GM19452 (cell line): ENCODE measurements at regions not wholly inside any gene's neighbourhood (a gene's known extent, or its start where the extent isn't known, plus 50 kb on each side); places are given as distances from the start of the nearest gene placed in this dataset.
"Not testable (repeated sequence)": the region's sequence is repeated elsewhere in the genome, so short reads cannot be mapped to it uniquely, and the experiment has no call there.

Source experiments
- ATAC-seq: cut with Tn5 transposase; IDR thresholded peaks from one replicate; pipeline ENCODE4 v1.9.1; 2021; ENCODE audit not compliant: unreplicated experiment

- ATAC-seq = no peak
Measured at GRCh38 chr6:96276305-96276704, 245.3 kb upstream of the UFL1 start.

GRCh38 chr6:96276856-96277255 lies 244.8 kb upstream of the UFL1 start:
- no peak for ATAC-seq

GRCh38 chr6:96279084-96279483 lies 242.5 kb upstream of the UFL1 start:
- no peak for ATAC-seq

- no peak for ATAC-seq
Measured at GRCh38 chr6:96286503-96286902, 235.1 kb upstream of the UFL1 start.

- no peak for ATAC-seq
Measured at GRCh38 chr6:96299525-96299924, 222.1 kb upstream of the UFL1 start.

- no peak for ATAC-seq
Measured at GRCh38 chr6:96301023-96301422, 220.6 kb upstream of the UFL1 start.

GRCh38 chr6:96301781-96302180 lies 219.8 kb upstream of the UFL1 start:
- ATAC-seq = no peak

- ATAC-seq = no peak
Measured at GRCh38 chr6:96302991-96303390, 218.6 kb upstream of the UFL1 start.

- peak; percentile 94 for ATAC-seq
Measured at GRCh38 chr6:96304997-96305396, 216.6 kb upstream of the UFL1 start.

GRCh38 chr6:96330884-96331283 lies 190.7 kb upstream of the UFL1 start:
- ATAC-seq = no peak

- no peak for ATAC-seq
Measured at GRCh38 chr6:96340164-96340563, 181.4 kb upstream of the UFL1 start.

- ATAC-seq = no peak
Measured at GRCh38 chr6:96345501-96345900, 176.1 kb upstream of the UFL1 start.

GRCh38 chr6:96381246-96381645 lies 140.4 kb upstream of the UFL1 start:
- ATAC-seq = no peak

GRCh38 chr6:96391776-96392360 lies 129.7 kb upstream of the UFL1 start:
- no peak for ATAC-seq

GRCh38 chr6:96394727-96395126 lies 126.9 kb upstream of the UFL1 start:
- no peak for ATAC-seq

GRCh38 chr6:96410467-96410866 lies 111.1 kb upstream of the UFL1 start:
- ATAC-seq = no peak

- ATAC-seq = no peak
Measured at GRCh38 chr6:96420294-96420693, 101.3 kb upstream of the UFL1 start.

- no peak for ATAC-seq
Measured at GRCh38 chr6:96433950-96434349, 87.7 kb upstream of the UFL1 start.

GRCh38 chr6:96436398-96436797 lies 85.2 kb upstream of the UFL1 start:
- no peak for ATAC-seq

- ATAC-seq = not testable (repeated sequence)
Measured at GRCh38 chr6:96437228-96437627, 84.4 kb upstream of the UFL1 start.

- no peak for ATAC-seq
Measured at GRCh38 chr6:96450082-96450769, 71.4 kb upstream of the UFL1 start.

- no peak for ATAC-seq
Measured at GRCh38 chr6:96450770-96451130, 70.9 kb upstream of the UFL1 start.

- no peak for ATAC-seq
Measured at GRCh38 chr6:96458771-96459170, 62.8 kb upstream of the UFL1 start.
